Thyroid gland (tissue), 4 donors: ENCODE measurements at regions not wholly inside any gene's neighbourhood (a gene's known extent, or its start where the extent isn't known, plus 50 kb on each side); places are given as distances from the start of the nearest gene placed in this dataset.

ENCODE experiments used
- CTCF ChIP-seq, 6 experiments: fragments of 200-600 bp in 3 of 6; fragments of 450-650 bp in 3 of 6; sonication (generic) in 3 of 6; IDR thresholded peaks; one replicate each; pipeline ENCODE4 v1.5.1; 2016 to 2019; ENCODE audit warnings: antibody characterized with exemption in 6 of 6, mild to moderate bottlenecking in 2 of 6, inconsistent platforms in 1 of 6, moderate library complexity in 1 of 6
- POLR2A ChIP-seq, 2 donors: fragments of 450-650 bp; IDR thresholded peaks; one replicate each; pipeline ENCODE4 v1.6.1; 2017; ENCODE audit warnings: antibody characterized with exemption in 2 of 2, mild to moderate bottlenecking in 2 of 2, moderate library complexity in 1 of 2

DNA sequence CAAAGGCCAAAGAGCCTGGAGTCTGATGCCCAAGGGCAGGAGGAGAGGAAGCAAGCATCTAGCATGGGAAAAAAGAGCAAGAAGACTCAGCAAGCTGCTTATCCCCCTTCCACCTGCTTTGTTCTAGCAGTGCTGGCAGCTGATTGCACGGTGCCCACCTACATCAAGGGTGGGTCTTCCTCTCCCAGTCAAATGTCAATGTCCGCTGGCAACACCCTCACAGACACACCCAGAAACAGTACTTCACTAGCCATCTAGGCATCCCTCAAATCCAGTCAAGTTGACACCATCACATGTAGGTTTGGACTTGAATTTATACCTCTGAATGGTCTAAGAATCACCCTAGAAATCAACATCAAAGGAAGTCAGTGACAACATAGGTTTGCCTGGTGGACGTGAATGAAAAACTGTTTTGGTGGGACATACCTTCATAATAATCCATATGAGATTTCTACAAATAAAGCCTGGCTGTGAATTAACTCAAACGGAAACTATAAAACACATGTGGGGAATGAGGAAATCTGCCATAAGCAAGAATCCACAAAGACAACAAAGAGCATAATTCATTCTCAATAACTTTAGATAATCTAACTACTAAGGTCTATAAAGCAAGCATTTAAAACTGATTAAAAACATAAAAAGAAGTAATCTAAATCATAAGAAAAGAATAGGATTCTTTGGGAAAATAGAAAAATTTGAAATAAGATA, 185.8 kb upstream of the JADE1 start:
- TF ChIP-seq CTCF (IDR thresholded peaks at IDR 0.05) (no peak), POLR2A (IDR thresholded peaks at IDR 0.05) (no peak)
